Body of pancreas (tissue), 4 donors: ENCODE measurements at regions not wholly inside any gene's neighbourhood (a gene's known extent, or its start where the extent isn't known, plus 50 kb on each side); places are given as distances from the start of the nearest gene placed in this dataset.

Experiments used
- ATAC-seq: fragments of 150-250 bp; one replicate; pipeline ENCODE4 v1.9.1; 2016
- DNase-seq, 4 donors: peaks; one replicate each; pipeline ENCODE4 v3.0.0-alpha.2; 2019
- H3K27ac ChIP-seq, 4 donors: fragments of 200-600 bp; sonication (generic); 1 replicate in 3 of 4; 2 replicates in 1 of 4; pipeline versions ENCODE4 v1.5.1 to v1.6.1; 2016 to 2019; ENCODE audit warnings: mild to moderate bottlenecking in 1 of 4, mixed read lengths in 1 of 4, moderate library complexity in 1 of 4
- H3K27me3 ChIP-seq, 2 donors: fragments of 200-600 bp; sonication (generic); one replicate each; pipeline ENCODE4 v1.6.0; 2016; ENCODE audit warnings: mild to moderate bottlenecking in 1 of 2
- H3K36me3 ChIP-seq, 2 donors: fragments of 200-600 bp; sonication (generic); replicated peaks in 1 of 2; 2 replicates each; pipeline ENCODE4 v1.5.1; 2016; ENCODE audit warnings: low read depth in 2 of 2; ENCODE audit not compliant: insufficient read depth in 1 of 2
- H3K4me1 ChIP-seq: fragments of 200-600 bp; sonication (generic); one replicate; pipeline ENCODE4 v1.6.0; 2016
- H3K4me3 ChIP-seq, 2 donors: fragments of 200-600 bp; sonication (generic); 1 replicate in 1 of 2; 2 replicates in 1 of 2; pipeline ENCODE4 v1.5.1; 2016 to 2019
- H3K9me3 ChIP-seq, 3 donors: fragments of 200-600 bp; sonication (generic); 1 replicate in 2 of 3; 2 replicates in 1 of 3; pipeline ENCODE4 v1.5.1; 2016
- POLR2A ChIP-seq, 3 donors: fragments of 450-650 bp; IDR thresholded peaks; one replicate each; pipeline ENCODE4 v1.6.1; 2016; ENCODE audit warnings: antibody characterized with exemption in 3 of 3, mild to moderate bottlenecking in 2 of 3
- WGBS, 2 donors: methylation state at CpG; one replicate each; pipeline ENCODE4 v1.1.5; 2017; 5-methylcytosine and 5-hydroxymethylcytosine counted together
- intact Hi-C: fragments of 100-400 bp; cut with DNase I; formaldehyde crosslinking; loops from one replicate; pipeline ENCODE4 v1.15.1; 2023
- TF ChIP-seq, protein P1 (sequence below), 7 experiments: fragments of 450-650 bp in 4 of 7; fragments of 200-600 bp in 3 of 7; sonication (generic) in 3 of 7; IDR thresholded peaks; one replicate each; pipeline ENCODE4 v1.5.1; 2016 to 2019; ENCODE audit warnings: antibody characterized with exemption in 7 of 7

GRCh38 chr18:66105016-66105415 lies 354.2 kb downstream of the CDH7 start:
- H3K4me1 ChIP-seq = no peaks in the 10 kb centered on the region
- H3K27me3 ChIP-seq = no peaks in the 10 kb centered on the region
- no peaks in the 10 kb centered on the region for H3K36me3 ChIP-seq
- H3K9me3 ChIP-seq = no peaks in the 10 kb centered on the region
- 43 to 47% methylated on average over 4 of the region's 4 CpGs for WGBS, 2 donors
- no peak for DNase-seq
- intact Hi-C loops = no loop called here
- no peak for ATAC-seq
- no peak overlapping the region for H3K27ac ChIP-seq
- TF ChIP-seq POLR2A (IDR thresholded peaks at IDR 0.05) = no peak
- TF ChIP-seq, protein P1, sequence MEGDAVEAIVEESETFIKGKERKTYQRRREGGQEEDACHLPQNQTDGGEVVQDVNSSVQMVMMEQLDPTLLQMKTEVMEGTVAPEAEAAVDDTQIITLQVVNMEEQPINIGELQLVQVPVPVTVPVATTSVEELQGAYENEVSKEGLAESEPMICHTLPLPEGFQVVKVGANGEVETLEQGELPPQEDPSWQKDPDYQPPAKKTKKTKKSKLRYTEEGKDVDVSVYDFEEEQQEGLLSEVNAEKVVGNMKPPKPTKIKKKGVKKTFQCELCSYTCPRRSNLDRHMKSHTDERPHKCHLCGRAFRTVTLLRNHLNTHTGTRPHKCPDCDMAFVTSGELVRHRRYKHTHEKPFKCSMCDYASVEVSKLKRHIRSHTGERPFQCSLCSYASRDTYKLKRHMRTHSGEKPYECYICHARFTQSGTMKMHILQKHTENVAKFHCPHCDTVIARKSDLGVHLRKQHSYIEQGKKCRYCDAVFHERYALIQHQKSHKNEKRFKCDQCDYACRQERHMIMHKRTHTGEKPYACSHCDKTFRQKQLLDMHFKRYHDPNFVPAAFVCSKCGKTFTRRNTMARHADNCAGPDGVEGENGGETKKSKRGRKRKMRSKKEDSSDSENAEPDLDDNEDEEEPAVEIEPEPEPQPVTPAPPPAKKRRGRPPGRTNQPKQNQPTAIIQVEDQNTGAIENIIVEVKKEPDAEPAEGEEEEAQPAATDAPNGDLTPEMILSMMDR (IDR thresholded peaks at IDR 0.05) = no peak
- no peak overlapping the region for H3K4me3 ChIP-seq

GRCh38 chr18:66103550-66103949 lies 352.7 kb downstream of the CDH7 start:
- no peaks in the 10 kb centered on the region for H3K4me1 ChIP-seq
- TF ChIP-seq POLR2A (IDR thresholded peaks at IDR 0.05) = no peak
- TF ChIP-seq, protein P1 (IDR thresholded peaks at IDR 0.05) = no peak
- ATAC-seq = no peak
- H3K4me3 ChIP-seq = no peak overlapping the region
- no peaks in the 10 kb centered on the region for H3K36me3 ChIP-seq
- no peak for DNase-seq
- no peaks in the 10 kb centered on the region for H3K9me3 ChIP-seq
- WGBS, 2 donors = 54 to 60% methylated on average over 2 of the region's 2 CpGs
- no peak overlapping the region for H3K27ac ChIP-seq
- no peaks in the 10 kb centered on the region for H3K27me3 ChIP-seq
- intact Hi-C loops = no loop called here

- TF ChIP-seq POLR2A (IDR thresholded peaks at IDR 0.05) = no peak
- TF ChIP-seq, protein P1 (IDR thresholded peaks at IDR 0.05) = no peak
- DNase-seq (no peak), ATAC-seq (no peak)
- intact Hi-C loops = no loop called here
- H3K4me1 ChIP-seq = no peaks in the 10 kb centered on the region
- no peaks in the 10 kb centered on the region for H3K36me3 ChIP-seq
- no peak overlapping the region for H3K4me3 ChIP-seq
- H3K9me3 ChIP-seq = no peaks in the 10 kb centered on the region
- WGBS, 2 donors = 75 to 83% methylated on average over 2 of the region's 2 CpGs
- no peaks in the 10 kb centered on the region for H3K27me3 ChIP-seq
- H3K27ac ChIP-seq = no peak overlapping the region
Observed at GRCh38 chr18:66083078-66083477, 332.3 kb downstream of the CDH7 start.

DNA sequence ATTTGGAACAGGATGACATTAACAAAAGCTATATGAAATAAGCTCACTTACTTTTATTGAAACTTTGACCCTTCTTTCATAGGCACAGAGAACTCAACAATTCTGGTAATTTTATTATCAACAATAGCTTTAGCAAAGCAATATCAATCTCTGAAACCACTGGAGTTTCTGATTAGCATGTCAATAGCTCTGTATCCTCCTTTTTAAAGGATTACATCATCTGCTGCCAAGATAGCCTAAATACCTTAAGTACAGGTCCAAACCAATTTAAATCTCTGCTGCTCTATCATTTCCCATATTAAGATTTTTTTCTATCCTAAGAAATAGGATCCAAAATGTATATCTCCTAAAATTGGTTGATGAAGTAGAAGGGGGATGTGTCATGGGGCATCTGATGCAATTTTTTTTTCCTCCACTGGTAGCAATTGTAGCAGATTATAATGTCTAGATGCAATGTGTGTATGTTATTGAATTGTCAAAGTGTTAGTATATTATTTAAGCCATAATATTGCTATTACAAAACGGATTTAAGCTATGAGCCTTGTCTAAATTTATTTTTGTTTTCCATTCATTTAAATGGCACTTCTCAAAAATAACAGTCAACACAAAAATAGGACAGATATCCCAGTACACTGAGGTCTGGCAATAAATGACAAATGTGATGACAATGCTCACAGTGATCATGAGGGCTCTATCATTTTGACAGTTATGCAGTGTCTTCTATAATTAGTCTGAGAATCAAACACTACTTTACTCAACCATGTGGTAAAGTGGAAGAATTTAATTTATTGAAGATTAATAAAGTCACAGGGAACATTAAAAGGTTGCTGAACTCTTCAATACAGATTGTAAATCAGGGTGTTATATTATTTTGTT lies 328.4 kb downstream of the CDH7 start:
- H3K27ac ChIP-seq = no peak overlapping the region
- H3K9me3 ChIP-seq = no peaks in the 10 kb centered on the region
- WGBS, 2 donors = 20 to 23% methylated on average over 1 of the region's 1 CpG
- H3K27me3 ChIP-seq = no peaks in the 10 kb centered on the region
- ATAC-seq (no peak), DNase-seq (no peak)
- no peak overlapping the region for H3K4me3 ChIP-seq
- H3K36me3 ChIP-seq = no peaks in the 10 kb centered on the region
- H3K4me1 ChIP-seq = no peaks in the 10 kb centered on the region
- intact Hi-C loops = no loop called here
- no peak for TF ChIP-seq POLR2A (IDR thresholded peaks at IDR 0.05)
- TF ChIP-seq, protein P1 (IDR thresholded peaks at IDR 0.05) = no peak

- no peak for ATAC-seq
- DNase-seq = no peak
- intact Hi-C loops = no loop called here
- H3K27me3 ChIP-seq = no peaks in the 10 kb centered on the region
- WGBS, 2 donors = 32 to 39% methylated on average over 3 of the region's 3 CpGs
- H3K36me3 ChIP-seq = no peaks in the 10 kb centered on the region
- H3K4me1 ChIP-seq = no peaks in the 10 kb centered on the region
- H3K27ac ChIP-seq = no peak overlapping the region
- H3K4me3 ChIP-seq = no peak overlapping the region
- TF ChIP-seq POLR2A (IDR thresholded peaks at IDR 0.05) = no peak
- TF ChIP-seq, protein P1 (IDR thresholded peaks at IDR 0.05) = no peak
- no peaks in the 10 kb centered on the region for H3K9me3 ChIP-seq
Observed at GRCh38 chr18:66077066-66077465, 326.3 kb downstream of the CDH7 start.
